DOHH2 (cell line): ENCODE measurements at regions not wholly inside any gene's neighbourhood (a gene's known extent, or its start where the extent isn't known, plus 50 kb on each side); places are given as distances from the start of the nearest gene placed in this dataset.

Experiments
- H3F3A ChIP-seq: fragments of 200-600 bp; sonication (generic), shearing (Covaris generic); 2 replicates; pipeline ENCODE4 v1.6.0; 2016; ENCODE audit warnings: antibody characterized with exemption, mild to moderate bottlenecking; ENCODE audit not compliant: control insufficient read depth, insufficient read depth
- H3K27ac ChIP-seq: fragments of 200-600 bp; sonication (generic); 2 replicates; pipeline ENCODE4 v1.5.1; 2014; ENCODE audit warnings: low read depth, mild to moderate bottlenecking, low read length, moderate library complexity
- H3K27me3 ChIP-seq: fragments of 200-600 bp; sonication (generic); 2 replicates; pipeline ENCODE4 v1.6.1; 2014; ENCODE audit warnings: mild to moderate bottlenecking, low read length, mixed read lengths; ENCODE audit not compliant: control insufficient read depth
- H3K36me3 ChIP-seq: fragments of 200-600 bp; sonication (generic); 2 replicates; pipeline ENCODE4 v1.6.1; 2014; ENCODE audit warnings: mild to moderate bottlenecking, low read length, moderate library complexity, mixed read lengths; ENCODE audit not compliant: control insufficient read depth
- H3K4me1 ChIP-seq: fragments of 200-600 bp; sonication (generic); 2 replicates; pipeline ENCODE4 v1.6.1; 2014; ENCODE audit warnings: mild to moderate bottlenecking, low read length, mixed read lengths; ENCODE audit not compliant: control insufficient read depth
- H3K4me2 ChIP-seq: fragments of 200-600 bp; sonication (generic); 2 replicates; pipeline ENCODE4 v1.6.0; 2014; ENCODE audit warnings: mild to moderate bottlenecking, low read length, moderate library complexity
- H3K4me3 ChIP-seq: fragments of 200-600 bp; sonication (generic); 2 replicates; pipeline ENCODE4 v1.5.1; 2014; ENCODE audit warnings: mild to moderate bottlenecking, low read length, mixed read lengths
- H3K79me2 ChIP-seq: fragments of 200-600 bp; sonication (generic); 2 replicates; pipeline ENCODE4 v1.6.1; 2014; ENCODE audit warnings: mild to moderate bottlenecking, low read length, mixed read lengths; ENCODE audit not compliant: control insufficient read depth
- H3K9me2 ChIP-seq: fragments of 200-600 bp; sonication (generic); replicated peaks from 2 replicates; pipeline ENCODE4 v1.6.1; 2014; ENCODE audit warnings: mild to moderate bottlenecking, low read length, mixed read lengths; ENCODE audit not compliant: control insufficient read depth
- H3K9me3 ChIP-seq: fragments of 200-600 bp; sonication (generic); 2 replicates; pipeline ENCODE4 v1.6.1; 2014; ENCODE audit warnings: antibody characterized with exemption, low read length, mixed read lengths; ENCODE audit not compliant: control insufficient read depth, insufficient read depth
- H4K20me1 ChIP-seq: fragments of 200-600 bp; sonication (generic); 2 replicates; pipeline ENCODE4 v1.6.0; 2014; ENCODE audit warnings: low read depth, mild to moderate bottlenecking, antibody characterized with exemption, low read length, moderate library complexity; ENCODE audit not compliant: control insufficient read depth, insufficient read depth
- CTCF ChIP-seq: fragments of 200-600 bp; sonication (generic); IDR thresholded peaks from one replicate; pipeline ENCODE4 v1.5.1; 2014; ENCODE audit warnings: antibody characterized with exemption, mild to moderate bottlenecking, low read depth, low read length; ENCODE audit not compliant: poor library complexity, severe bottlenecking
- EZH2phosphoT487 ChIP-seq: fragments of 200-600 bp; sonication (generic); IDR thresholded peaks from 2 replicates; pipeline ENCODE4 v1.6.1; 2017; ENCODE audit warnings: borderline replicate concordance, mild to moderate bottlenecking, antibody characterized with exemption, low read length, moderate library complexity, mixed read lengths

GRCh38 chr18:27632706-27633105, 447.6 kb upstream of the CHST9 start:
- Histone ChIP-seq H3K27ac (no peak overlapping the region), H3K4me1 (no peaks in the 10 kb centered on the region), H3K79me2 (no peaks in the 10 kb centered on the region), H4K20me1 (no peaks in the 10 kb centered on the region), H3K27me3 (no peaks in the 10 kb centered on the region), H3K4me3 (no peak overlapping the region), H3K9me3 (no peaks in the 10 kb centered on the region), H3K9me2 (no peaks in the 10 kb centered on the region), H3K4me2 (no peak overlapping the region), H3K36me3 (no peaks in the 10 kb centered on the region), H3F3A (no peaks in the 10 kb centered on the region)
- TF ChIP-seq EZH2phosphoT487 (no peak), CTCF (no peak)

GRCh38 chr18:27627927-27628326, 442.8 kb upstream of the CHST9 start:
- no peaks in the 10 kb centered on the region for H3K9me3 ChIP-seq
- no peaks in the 10 kb centered on the region for H3K36me3 ChIP-seq
- H4K20me1 ChIP-seq, result no peaks in the 10 kb centered on the region
- no peaks in the 10 kb centered on the region for H3K27me3 ChIP-seq
- no peaks in the 10 kb centered on the region for H3F3A ChIP-seq
- H3K79me2 ChIP-seq, result no peaks in the 10 kb centered on the region
- H3K27ac ChIP-seq, result no peak overlapping the region
- H3K9me2 ChIP-seq, result no peaks in the 10 kb centered on the region
- no peaks in the 10 kb centered on the region for H3K4me1 ChIP-seq
- H3K4me2 ChIP-seq, result no peak overlapping the region
- no peak for TF ChIP-seq EZH2phosphoT487
- no peak for TF ChIP-seq CTCF
- no peak overlapping the region for H3K4me3 ChIP-seq

GRCh38 chr18:27621236-27621890, 436.3 kb upstream of the CHST9 start:
- no peaks in the 10 kb centered on the region for H3K9me2 ChIP-seq
- H3K4me1 ChIP-seq, result no peaks in the 10 kb centered on the region
- no peak overlapping the region for H3K27ac ChIP-seq
- H4K20me1 ChIP-seq, result no peaks in the 10 kb centered on the region
- H3K79me2 ChIP-seq, result no peaks in the 10 kb centered on the region
- no peaks in the 10 kb centered on the region for H3F3A ChIP-seq
- TF ChIP-seq EZH2phosphoT487 (no peak), CTCF (no peak)
- H3K27me3 ChIP-seq, result no peaks in the 10 kb centered on the region
- no peak overlapping the region for H3K4me2 ChIP-seq
- no peak overlapping the region for H3K4me3 ChIP-seq
- H3K36me3 ChIP-seq, result no peaks in the 10 kb centered on the region
- H3K9me3 ChIP-seq, result no peaks in the 10 kb centered on the region
